IMR-90 (cell line): ENCODE measurements at regions not wholly inside any gene's neighbourhood (a gene's known extent, or its start where the extent isn't known, plus 50 kb on each side); places are given as distances from the start of the nearest gene placed in this dataset.

Experiments used
- ATAC-seq: fragments of 200-7000 bp; cut with Tn5 transposase; 2 replicates; pipeline ENCODE4 v1.9.1; 2020; ENCODE audit warnings: low read depth, mild to moderate bottlenecking, moderate library complexity
- BruUV-seq: library from RNA; stranded (reverse); fragments of 400-500 nt; replicated peaks from 2 replicates; lab custom pipeline; 2021; lab: Mats Ljungman, UMichigan
- CTCF ChIA-PET: fragments of 300-600 bp; formaldehyde crosslinking; extraction: SDS; loops from one replicate; lab custom pipeline; 2021; ENCODE audit warnings: antibody characterized with exemption; lab: Yijun Ruan, JAX
- POLR2A ChIA-PET: fragments of 300-600 bp; sonication (Branson Sonifier 250); formaldehyde crosslinking; loops from one replicate; lab custom pipeline; 2022; ENCODE audit warnings: antibody characterized with exemption; ENCODE audit not compliant: unreplicated experiment; lab: Charles Lee
- DNase-seq: peaks from one replicate; pipeline ENCODE4 v3.0.0; 2013
- H2AFZ ChIP-seq: replicated peaks from 2 replicates; pipeline ENCODE3; 2013; ENCODE audit warnings: low read length, mild to moderate bottlenecking; ENCODE audit not compliant: poor library complexity
- H2AK5ac ChIP-seq: 2 replicates; pipeline ENCODE4 v1.6.1; 2013; ENCODE audit warnings: low read depth, low read length, inconsistent platforms
- H2AK9ac ChIP-seq: replicated peaks from 2 replicates; pipeline ENCODE3; 2013; ENCODE audit warnings: mild to moderate bottlenecking, low read depth, low read length, moderate library complexity; ENCODE audit not compliant: poor library complexity
- H2BK120ac ChIP-seq: 2 replicates; pipeline ENCODE4 v1.6.1; 2013; ENCODE audit warnings: low read depth, low read length, inconsistent platforms
- H2BK15ac ChIP-seq: 3 replicates; pipeline ENCODE4 v1.6.1; 2013; ENCODE audit warnings: low read depth, low read length, inconsistent platforms
- H2BK20ac ChIP-seq: 2 replicates; pipeline ENCODE4 v1.6.1; 2013; ENCODE audit warnings: low read depth, mild to moderate bottlenecking, inconsistent platforms, low read length, moderate library complexity
- H2BK5ac ChIP-seq: 2 replicates; pipeline ENCODE4 v1.6.1; 2013; ENCODE audit warnings: mild to moderate bottlenecking, low read depth, low read length, inconsistent platforms; ENCODE audit not compliant: poor library complexity, severe bottlenecking
- H3K14ac ChIP-seq: replicated peaks from 2 replicates; pipeline ENCODE4 v1.6.1; 2013; ENCODE audit warnings: low read depth, low read length, inconsistent platforms
- H3K18ac ChIP-seq: 2 replicates; pipeline ENCODE4 v1.6.1; 2013; ENCODE audit warnings: low read depth, low read length, control low read depth
- H3K23ac ChIP-seq: 2 replicates; pipeline ENCODE4 v1.6.1; 2013; ENCODE audit warnings: low read depth, low read length, inconsistent platforms
- H3K27ac ChIP-seq: 2 replicates; pipeline ENCODE4 v1.5.1; 2013; ENCODE audit warnings: mild to moderate bottlenecking, control low read depth, low read length; ENCODE audit not compliant: insufficient read depth
- H3K27me3 ChIP-seq: 2 replicates; pipeline ENCODE4 v1.6.1; 2013; ENCODE audit warnings: low read length; ENCODE audit not compliant: control insufficient read depth, insufficient read depth
- H3K36me3 ChIP-seq: 2 replicates; pipeline ENCODE4 v1.6.1; 2013; ENCODE audit warnings: low read length, mixed read lengths; ENCODE audit not compliant: control insufficient read depth, insufficient read depth
- H3K4ac ChIP-seq: 2 replicates; pipeline ENCODE4 v1.6.1; 2013; ENCODE audit warnings: low read depth, low read length, inconsistent platforms
- H3K4me1 ChIP-seq: 2 replicates; pipeline ENCODE4 v1.6.1; 2013; ENCODE audit warnings: low read length, mixed read lengths; ENCODE audit not compliant: control insufficient read depth, insufficient read depth
- H3K4me2 ChIP-seq: 2 replicates; pipeline ENCODE4 v1.6.1; 2013; ENCODE audit warnings: low read depth, mild to moderate bottlenecking, control low read depth, low read length, moderate library complexity
- H3K4me3 ChIP-seq: 2 replicates; pipeline ENCODE4 v1.5.1; 2013; ENCODE audit warnings: low read depth, mild to moderate bottlenecking, control low read depth, low read length, moderate library complexity; ENCODE audit not compliant: insufficient read depth
- H3K56ac ChIP-seq: 2 replicates; pipeline ENCODE4 v1.6.1; 2013; ENCODE audit warnings: low read length, inconsistent platforms; ENCODE audit not compliant: insufficient read depth; ENCODE audit errors: extremely low read depth
- H3K79me1 ChIP-seq, 2 experiments: 2 replicates each; pipeline ENCODE4 v1.6.1; 2013; ENCODE audit warnings: low read length in 2 of 2, inconsistent platforms in 1 of 2, low read depth in 1 of 2
- H3K9ac ChIP-seq: 2 replicates; pipeline ENCODE4 v1.6.1; 2013; ENCODE audit warnings: low read depth, low read length, control low read depth
- H3K9me1 ChIP-seq: 2 replicates; pipeline ENCODE4 v1.6.1; 2013; ENCODE audit warnings: low read length, inconsistent platforms; ENCODE audit not compliant: insufficient read depth
- H3K9me3 ChIP-seq: 2 replicates; pipeline ENCODE4 v1.6.1; 2013; ENCODE audit warnings: low read length; ENCODE audit not compliant: control insufficient read depth, insufficient read depth
- H4K20me1 ChIP-seq: 2 replicates; pipeline ENCODE4 v1.6.1; 2013; ENCODE audit warnings: low read length, inconsistent platforms; ENCODE audit not compliant: insufficient read depth
- H4K5ac ChIP-seq: 2 replicates; pipeline ENCODE4 v1.6.1; 2013; ENCODE audit warnings: mild to moderate bottlenecking, low read depth, low read length, control low read depth
- H4K8ac ChIP-seq, 2 experiments: 2 replicates each; pipeline ENCODE4 v1.6.1; 2013; ENCODE audit warnings: low read depth in 2 of 2, low read length in 2 of 2, control low read depth in 1 of 2, inconsistent platforms in 1 of 2
- H4K91ac ChIP-seq: 2 replicates; pipeline ENCODE4 v1.6.1; 2013; ENCODE audit warnings: low read depth, low read length, inconsistent platforms; ENCODE audit not compliant: insufficient read depth
- BHLHE40 ChIP-seq: fragments of 150-350 bp; IDR thresholded peaks from 2 replicates; pipeline ENCODE4 v1.6.1; 2016; ENCODE audit warnings: mild to moderate bottlenecking, low read depth, low read length
- CEBPB ChIP-seq: IDR thresholded peaks from 2 replicates; pipeline ENCODE4 v1.6.1; 2012; ENCODE audit warnings: low read depth, low read length, improper control_type of control experiment
- CHD1 ChIP-seq: IDR thresholded peaks from 2 replicates; pipeline ENCODE4 v1.6.1; 2012; ENCODE audit warnings: low read depth, low read length, improper control_type of control experiment
- ELK1 ChIP-seq: fragments of 150-350 bp; IDR thresholded peaks from 2 replicates; pipeline ENCODE4 v1.6.1; 2016; ENCODE audit warnings: low read depth, mild to moderate bottlenecking, low read length, moderate library complexity, borderline replicate concordance
- FOS ChIP-seq: fragments of 150-350 bp; IDR thresholded peaks from 2 replicates; pipeline ENCODE4 v1.6.1; 2016; ENCODE audit warnings: low read depth, low read length
- MAZ ChIP-seq: IDR thresholded peaks from 2 replicates; pipeline ENCODE4 v1.6.1; 2012; ENCODE audit warnings: low read depth, mild to moderate bottlenecking, low read length, improper control_type of control experiment, moderate library complexity, borderline replicate concordance
- MXI1 ChIP-seq: IDR thresholded peaks from 2 replicates; pipeline ENCODE4 v1.6.1; 2012; ENCODE audit warnings: low read depth, mild to moderate bottlenecking, low read length, moderate library complexity, borderline replicate concordance
- RFX5 ChIP-seq: IDR thresholded peaks from 2 replicates; pipeline ENCODE4 v1.8.0; 2012; ENCODE audit warnings: low read depth, mild to moderate bottlenecking, low read length, moderate library complexity
- WGBS, 2 experiments: methylation state at CpG; one replicate each; pipeline versions ENCODE4 v1.1.5 to v1.1.7; 2013; ENCODE audit warnings: missing lambda C conversion rate in 2 of 2; ENCODE audit not compliant: insufficient read length in 1 of 2; ENCODE audit errors: extremely low coverage in 2 of 2; 5-methylcytosine and 5-hydroxymethylcytosine counted together
- dilution Hi-C: fragments of 300-500 bp; cut with HindIII; formaldehyde crosslinking; loops from one replicate; pipeline ENCODE4 v1.14.3; 2018; ENCODE audit warnings: low sequenced_read_pairs; ENCODE audit not compliant: unreplicated experiment
- in situ Hi-C: fragments of 300-500 bp; cut with MboI; formaldehyde crosslinking; loops from 3 replicates; pipeline ENCODE4 v1.14.3; 2019; ENCODE audit warnings: low sequenced_read_pairs, inconsistent platforms, mixed read lengths
- intact Hi-C: fragments of 100-400 bp; cut with micrococcal nuclease; formaldehyde crosslinking; loops from 2 replicates; pipeline ENCODE4 v1.10.0; 2022

DNA sequence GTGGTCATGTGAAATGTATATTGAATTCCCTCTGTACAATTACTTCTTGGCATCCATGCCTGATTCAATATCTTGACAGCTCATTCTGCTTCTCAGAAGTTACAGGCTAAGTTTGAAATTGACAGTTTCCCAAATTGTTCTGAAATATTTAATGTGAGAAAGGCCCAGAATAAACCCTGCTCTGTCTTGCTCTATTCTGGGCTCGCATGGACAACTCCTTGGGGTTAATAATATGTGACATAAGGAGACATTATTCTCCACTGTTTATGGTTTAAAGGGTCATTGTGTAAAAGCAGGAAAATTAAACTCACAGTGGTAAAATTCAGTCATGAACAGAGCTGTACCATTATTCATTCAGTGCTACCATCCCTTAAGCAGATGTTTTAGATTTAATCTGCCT, 160.7 kb upstream of the CNTNAP5 start:
- no CpG with 5 or more reads among the region's 1 CpG for WGBS, 2 experiments
- ATAC-seq (no peak), DNase-seq (no peak)
- H2BK5ac ChIP-seq, result no peak overlapping the region
- intact Hi-C loops (no loop called here), dilution Hi-C loops (no loop called here), in situ Hi-C loops (no loop called here)
- TF ChIP-seq MAZ (no peak), BHLHE40 (no peak), CEBPB (no peak), MXI1 (no peak), FOS (no peak), ELK1 (no peak), RFX5 (no peak), CHD1 (no peak)
- peaks cover 2% of the 10 kb centered on the region; the same call in 1 of the 2 replicates for H3K9me3 ChIP-seq
- H3K4me1 ChIP-seq, result no peaks in the 10 kb centered on the region
- no TSS peak for BruUV-seq
- no peak overlapping the region for H4K8ac ChIP-seq
- H4K5ac ChIP-seq, result no peak overlapping the region
- no peaks in the 10 kb centered on the region for H3K27me3 ChIP-seq
- H3K27ac ChIP-seq, result no peak overlapping the region
- no peak overlapping the region for H2BK20ac ChIP-seq
- no peaks in the 10 kb centered on the region for H3K9me1 ChIP-seq
- POLR2A ChIA-PET, result no interaction called here
- H4K91ac ChIP-seq, result no peak overlapping the region
- no peak overlapping the region for H3K18ac ChIP-seq
- H3K56ac ChIP-seq, result no peak overlapping the region
- CTCF ChIA-PET, result no interaction called here
- H2BK15ac ChIP-seq, result no peak overlapping the region
- no peak overlapping the region for H2BK120ac ChIP-seq
- H3K79me1 ChIP-seq, result no peaks in the 10 kb centered on the region
- H3K14ac ChIP-seq, result no peak overlapping the region
- no peaks in the 10 kb centered on the region for H4K20me1 ChIP-seq
- H3K4me2 ChIP-seq, result no peak overlapping the region
- no peak overlapping the region for H2AK5ac ChIP-seq
- H3K4ac ChIP-seq, result no peak overlapping the region
- no peak overlapping the region for H3K4me3 ChIP-seq
- no peak overlapping the region for H2AFZ ChIP-seq
- H3K36me3 ChIP-seq, result no peaks in the 10 kb centered on the region
- no peak overlapping the region for H3K23ac ChIP-seq
- no peak overlapping the region for H2AK9ac ChIP-seq
- no peak overlapping the region for H3K9ac ChIP-seq
